WTC11 (cell line): ENCODE measurements at regions not wholly inside any gene's neighbourhood (a gene's known extent, or its start where the extent isn't known, plus 50 kb on each side); places are given as distances from the start of the nearest gene placed in this dataset.

Experiments used
- ATAC-seq: fragments of 200-7000 bp; cut with Tn5 transposase; 2 replicates; pipeline ENCODE4 v1.10.0; 2021; ENCODE audit warnings: mild to moderate bottlenecking, moderate library complexity
- CTCF ChIA-PET: fragments of 300-600 bp; sonication (Branson Sonifier 250); formaldehyde crosslinking; loops from one replicate; lab custom pipeline; 2021; ENCODE audit warnings: antibody characterized with exemption; lab: Charles Lee
- POLR2A ChIA-PET: fragments of 350-600 bp; sonication (Branson Sonifier 250); formaldehyde crosslinking; loops from one replicate; lab custom pipeline; 2021; ENCODE audit warnings: antibody characterized with exemption; lab: Charles Lee
- DNase-seq: peaks from one replicate; pipeline ENCODE4 v3.0.0; 2021; ENCODE audit warnings: low spot score
- H3K27ac Mint-ChIP-seq: 2 replicates; pipeline ENCODE4 v1.8.0; 2021; ENCODE audit warnings: mixed read lengths
- H3K27me3 Mint-ChIP-seq: 2 replicates; pipeline ENCODE4 v1.8.0; 2021; ENCODE audit warnings: low read depth, mild to moderate bottlenecking, moderate library complexity, mixed read lengths
- H3K36me3 Mint-ChIP-seq: 2 replicates; pipeline ENCODE4 v1.8.0; 2021; ENCODE audit warnings: mixed read lengths
- H3K4me1 Mint-ChIP-seq: 2 replicates; pipeline ENCODE4 v1.8.0; 2022; ENCODE audit warnings: mixed read lengths
- H3K4me3 Mint-ChIP-seq: 2 replicates; pipeline ENCODE4 v1.8.0; 2021; ENCODE audit warnings: mild to moderate bottlenecking, moderate library complexity, mixed read lengths
- H3K9me3 Mint-ChIP-seq: 2 replicates; pipeline ENCODE4 v1.8.0; 2021; ENCODE audit warnings: mixed read lengths
- AR ChIP-seq: fragments of 250-450 bp; sonication (Bioruptor Pico); IDR thresholded peaks from 2 replicates; pipeline ENCODE4 v1.9.0; 2021; ENCODE audit warnings: mild to moderate bottlenecking
- ATF6 ChIP-seq: sonication (generic); formaldehyde crosslinking; IDR thresholded peaks from 2 replicates; pipeline ENCODE4 v1.8.1; 2023; ENCODE audit warnings: mild to moderate bottlenecking, missing genetic modification reagents
- EMX1 ChIP-seq: fragments of 250-450 bp; sonication (Bioruptor Pico); IDR thresholded peaks from 2 replicates; pipeline ENCODE4 v1.8.0; 2021; ENCODE audit warnings: mild to moderate bottlenecking
- ERG ChIP-seq: fragments of 250-450 bp; sonication (Bioruptor Pico); IDR thresholded peaks from 2 replicates; pipeline ENCODE4 v1.8.0; 2021; ENCODE audit warnings: mild to moderate bottlenecking
- FOXP1 ChIP-seq: sonication (generic); formaldehyde crosslinking; IDR thresholded peaks from 2 replicates; pipeline ENCODE4 v1.8.0; 2022; ENCODE audit warnings: missing genetic modification reagents, mild to moderate bottlenecking, moderate library complexity, borderline replicate concordance
- KAT7 ChIP-seq: sonication (generic); formaldehyde crosslinking; IDR thresholded peaks from 2 replicates; pipeline ENCODE4 v1.8.1; 2023; ENCODE audit warnings: missing genetic modification reagents, mild to moderate bottlenecking, borderline replicate concordance
- NFE2L1 ChIP-seq: sonication (generic); formaldehyde crosslinking; IDR thresholded peaks from 2 replicates; pipeline ENCODE4 v1.8.1; 2023; ENCODE audit warnings: missing genetic modification reagents
- PREB ChIP-seq: sonication (generic); formaldehyde crosslinking; IDR thresholded peaks from 2 replicates; pipeline ENCODE4 v1.8.1; 2022; ENCODE audit warnings: mild to moderate bottlenecking, missing genetic modification reagents, moderate library complexity, borderline replicate concordance
- SMAD4 ChIP-seq: sonication (generic); formaldehyde crosslinking; IDR thresholded peaks from 2 replicates; pipeline ENCODE4 v1.8.0; 2022; ENCODE audit warnings: mild to moderate bottlenecking, missing genetic modification reagents
- TEAD1 ChIP-seq: sonication (generic); formaldehyde crosslinking; IDR thresholded peaks from 2 replicates; pipeline ENCODE4 v1.8.0; 2022; ENCODE audit warnings: mild to moderate bottlenecking, missing genetic modification reagents
- USF2 ChIP-seq: sonication (generic); formaldehyde crosslinking; IDR thresholded peaks from 2 replicates; pipeline ENCODE4 v1.8.1; 2023; ENCODE audit warnings: mild to moderate bottlenecking, missing genetic modification reagents, moderate library complexity
- ZBTB21 ChIP-seq: sonication (generic); formaldehyde crosslinking; IDR thresholded peaks from 2 replicates; pipeline ENCODE4 v1.8.1; 2023; ENCODE audit warnings: mild to moderate bottlenecking, missing genetic modification reagents, borderline replicate concordance
- ZNF232 ChIP-seq: sonication (generic); formaldehyde crosslinking; IDR thresholded peaks from 2 replicates; pipeline ENCODE4 v1.8.0; 2022; ENCODE audit warnings: mild to moderate bottlenecking, missing genetic modification reagents
- ZNF281 ChIP-seq: sonication (generic); formaldehyde crosslinking; IDR thresholded peaks from 2 replicates; pipeline ENCODE4 v1.8.0; 2023; ENCODE audit warnings: mild to moderate bottlenecking, missing genetic modification reagents
- ZNF416 ChIP-seq: fragments of 250-450 bp; sonication (Bioruptor Pico); IDR thresholded peaks from 2 replicates; pipeline ENCODE4 v1.9.0; 2021; ENCODE audit warnings: mild to moderate bottlenecking, inconsistent platforms

- ATAC-seq (no peak), DNase-seq (no peak)
- H3K36me3 Mint-ChIP-seq, result peaks cover 9% of the 10 kb centered on the region
- H3K9me3 Mint-ChIP-seq, result peaks cover 15% of the 10 kb centered on the region
- H3K4me3 Mint-ChIP-seq, result no peak overlapping the region
- no peaks in the 10 kb centered on the region for H3K27me3 Mint-ChIP-seq
- POLR2A ChIA-PET, result no interaction called here
- TF ChIP-seq ZNF232, result no peak
- no peak for TF ChIP-seq USF2 (CRISPR knock-in tag)
- no peak for TF ChIP-seq ERG (CRISPR knock-in tag)
- TF ChIP-seq ATF6, result no peak
- TF ChIP-seq, all 79 proteins: peak for 0
- CTCF ChIA-PET, result interaction anchor here (1.1 to 6.2 kb wide), 3 partner anchors 71 to 92 kb away, joined by 6 to 51 read pairs (median 7); no protein-coding TSS in a partner anchor
- Mint-ChIP-seq H3K27ac (no peak overlapping the region), H3K4me1 (peaks cover 26% of the 10 kb centered on the region)
Observed at GRCh38 chr17:34075076-34075475, 180.0 kb upstream of the CCL2 start.

- CTCF ChIA-PET, result interaction anchor here (0.7 to 6.2 kb wide), 10 partner anchors 33 to 352 kb away, joined by 3 to 51 read pairs (median 6); no protein-coding TSS in a partner anchor
- ATAC-seq, result no peak
- TF ChIP-seq ZNF416 (CRISPR knock-in tag), result no peak
- no peak for TF ChIP-seq PREB
- TF ChIP-seq ZNF281 (CRISPR knock-in tag), result no peak
- TF ChIP-seq TEAD1 (CRISPR knock-in tag), result no peak
- no peak for TF ChIP-seq EMX1
- TF ChIP-seq NFE2L1 (CRISPR knock-in tag), result no peak
- no peak for TF ChIP-seq SMAD4 (CRISPR knock-in tag)
- no peak for TF ChIP-seq AR (CRISPR knock-in tag)
- no peak for TF ChIP-seq FOXP1 (CRISPR knock-in tag)
- no peak for TF ChIP-seq ZBTB21 (CRISPR knock-in tag)
- TF ChIP-seq KAT7, result no peak
- TF ChIP-seq, all 79 proteins: peak for 0
- Mint-ChIP-seq H3K27ac (no peak overlapping the region; the same call in 1 of the 2 replicates), H3K9me3 (peaks cover 10% of the 10 kb centered on the region), H3K4me3 (no peak overlapping the region), H3K36me3 (peaks cover 4% of the 10 kb centered on the region), H3K27me3 (no peaks in the 10 kb centered on the region), H3K4me1 (peaks cover 23% of the 10 kb centered on the region)
- no peak for DNase-seq
- POLR2A ChIA-PET, result no interaction called here
Observed at GRCh38 chr17:34076743-34077631, 178.1 kb upstream of the CCL2 start.
